Left lung (tissue), 4 donors: ENCODE measurements at regions not wholly inside any gene's neighbourhood (a gene's known extent, or its start where the extent isn't known, plus 50 kb on each side); places are given as distances from the start of the nearest gene placed in this dataset.
A peak's percentile ranks its signal among the peaks of the same experiment; 100 is the strongest.

Experiments used
- ATAC-seq: fragments of 200-7000 bp; cut with Tn5 transposase; one replicate; pipeline ENCODE4 v1.9.1; 2020; ENCODE audit warnings: moderate library complexity
- DNase-seq, 4 donors: peaks; one replicate each; pipeline ENCODE4 v3.0.0-alpha.2; 2013 to 2020
- H3K27ac ChIP-seq, 2 donors: fragments of 200-600 bp; sonication (generic) in 1 of 2; one replicate each; pipeline versions ENCODE4 v1.5.0 to v1.8.0; 2020 to 2021
- H3K27me3 ChIP-seq, 2 donors: fragments of 200-600 bp; sonication (generic) in 1 of 2; one replicate each; pipeline versions ENCODE4 v1.5.0 to v1.8.0; 2020 to 2021
- H3K36me3 ChIP-seq, 2 donors: fragments of 200-600 bp; sonication (generic) in 1 of 2; one replicate each; pipeline versions ENCODE4 v1.5.0 to v1.8.0; 2020 to 2021
- H3K4me1 ChIP-seq, 2 donors: fragments of 200-600 bp; one replicate each; pipeline ENCODE4 v1.8.0; 2021
- H3K4me3 ChIP-seq, 2 donors: fragments of 200-600 bp; sonication (generic) in 1 of 2; one replicate each; pipeline versions ENCODE4 v1.5.0 to v1.8.0; 2020 to 2021; ENCODE audit warnings: mild to moderate bottlenecking in 1 of 2
- H3K9me3 ChIP-seq, 2 donors: fragments of 200-600 bp; sonication (generic) in 1 of 2; one replicate each; pipeline versions ENCODE4 v1.5.0 to v1.8.0; 2020 to 2021
- CTCF ChIP-seq, 2 donors: fragments of 200-600 bp; sonication (generic) in 1 of 2; IDR thresholded peaks; one replicate each; pipeline versions ENCODE4 v1.5.0 to v1.8.0; 2021; ENCODE audit warnings: antibody characterized with exemption in 2 of 2
- intact Hi-C, 2 donors: fragments of 100-400 bp; cut with DNase I; formaldehyde crosslinking; loops; one replicate each; pipeline versions ENCODE4 v1.11.2 to v1.14.2; 2022
- donor health status: DM: no; HTN: yes; CAD: no.
- donor health status: DM: no; HTN: no; CAD: no.

GRCh38 chr1:164907666-164908065 lies 348.7 kb downstream of the PBX1 start:
- Histone ChIP-seq H3K9me3 (no peaks in the 10 kb centered on the region), H3K4me1 (no peaks in the 10 kb centered on the region), H3K27ac (no peak overlapping the region), H3K4me3 (no peak overlapping the region), H3K36me3 (no peaks in the 10 kb centered on the region), H3K27me3 (no peaks in the 10 kb centered on the region)
- no peak for DNase-seq
- no peak for ATAC-seq
- intact Hi-C loops = no loop called here
- no peak for TF ChIP-seq CTCF (IDR thresholded peaks at IDR 0.05)

GRCh38 chr1:164905869-164906268 lies 346.9 kb downstream of the PBX1 start:
- no peak overlapping the region for H3K27ac ChIP-seq
- H3K4me3 ChIP-seq = no peak overlapping the region
- no peaks in the 10 kb centered on the region for H3K27me3 ChIP-seq
- no peaks in the 10 kb centered on the region for H3K4me1 ChIP-seq
- ATAC-seq = peak; percentile 91
- peak in 1 of 4 donors; percentile 16 for DNase-seq
- intact Hi-C loops = no loop called here
- H3K9me3 ChIP-seq = no peaks in the 10 kb centered on the region
- H3K36me3 ChIP-seq = no peaks in the 10 kb centered on the region
- TF ChIP-seq CTCF (IDR thresholded peaks at IDR 0.05) = no peak

- no peaks in the 10 kb centered on the region for H3K27me3 ChIP-seq
- no peak for TF ChIP-seq CTCF (IDR thresholded peaks at IDR 0.05)
- DNase-seq (no peak), ATAC-seq (no peak)
- intact Hi-C loops = no loop called here
- H3K36me3 ChIP-seq = no peaks in the 10 kb centered on the region
- no peaks in the 10 kb centered on the region for H3K4me1 ChIP-seq
- no peak overlapping the region for H3K27ac ChIP-seq
- H3K4me3 ChIP-seq = no peak overlapping the region
- peaks cover 0 to 4% of the 10 kb centered on the region in 2 donors for H3K9me3 ChIP-seq
Measured at GRCh38 chr1:164902491-164902890, 343.5 kb downstream of the PBX1 start.
